ENCODE measurements at regions not wholly inside any gene's neighbourhood (a gene's known extent, or its start where the extent isn't known, plus 50 kb on each side); places are given as distances from the start of the nearest gene placed in this dataset.
"Not testable (repeated sequence)": the region's sequence is repeated elsewhere in the genome, so short reads cannot be mapped to it uniquely, and the experiment has no call there.

GRCh38 chr22:33166206-33166605 is 108.0 kb upstream of the SYN3 start:
- no peak for DNase-seq (ENCODE audit: insufficient read length, low spot score)
- no peak for TF ChIP-seq CTCF (IDR thresholded peaks at IDR 0.05; ENCODE audit: insufficient read depth, missing control alignments)
- FAIRE-seq: no peak

GRCh38 chr22:33163815-33164214 is 105.6 kb upstream of the SYN3 start:
- FAIRE-seq (no peak), DNase-seq (ENCODE audit: insufficient read length, low spot score) (no peak)
- TF ChIP-seq CTCF (IDR thresholded peaks at IDR 0.05; ENCODE audit: insufficient read depth, missing control alignments): no peak

GRCh38 chr22:33162196-33162595 is 104.0 kb upstream of the SYN3 start:
- DNase-seq (ENCODE audit: insufficient read length, low spot score) (no peak), FAIRE-seq (no peak)
- no peak for TF ChIP-seq CTCF (IDR thresholded peaks at IDR 0.05; ENCODE audit: insufficient read depth, missing control alignments)

- no peak for FAIRE-seq
- no peak for TF ChIP-seq CTCF (IDR thresholded peaks at IDR 0.05; ENCODE audit: insufficient read depth, missing control alignments)
- no peak for DNase-seq (ENCODE audit: insufficient read length, low spot score)
Measured at GRCh38 chr22:33160525-33160924, 102.3 kb upstream of the SYN3 start.

- not testable (repeated sequence) for FAIRE-seq; DNase-seq (ENCODE audit: insufficient read length, low spot score)
Measured at GRCh38 chr22:33154967-33155366, 96.8 kb upstream of the SYN3 start.

- FAIRE-seq: no peak
- no peak for TF ChIP-seq CTCF (IDR thresholded peaks at IDR 0.05; ENCODE audit: insufficient read depth, missing control alignments)
Measured at GRCh38 chr22:33149611-33150010, 91.4 kb upstream of the SYN3 start.

GRCh38 chr22:33144721-33145120 is 86.5 kb upstream of the SYN3 start:
- FAIRE-seq (no peak), DNase-seq (ENCODE audit: insufficient read length, low spot score) (no peak)
- no peak for TF ChIP-seq CTCF (IDR thresholded peaks at IDR 0.05; ENCODE audit: insufficient read depth, missing control alignments)

More at GRCh38 chr22:33149611-33150010, 91.4 kb upstream of the SYN3 start:
- no peak for DNase-seq (ENCODE audit: insufficient read length, low spot score)

Data from D721Med (cell line).